ENCODE measurements at regions not wholly inside any gene's neighbourhood (a gene's known extent, or its start where the extent isn't known, plus 50 kb on each side); places are given as distances from the start of the nearest gene placed in this dataset.

DNA sequence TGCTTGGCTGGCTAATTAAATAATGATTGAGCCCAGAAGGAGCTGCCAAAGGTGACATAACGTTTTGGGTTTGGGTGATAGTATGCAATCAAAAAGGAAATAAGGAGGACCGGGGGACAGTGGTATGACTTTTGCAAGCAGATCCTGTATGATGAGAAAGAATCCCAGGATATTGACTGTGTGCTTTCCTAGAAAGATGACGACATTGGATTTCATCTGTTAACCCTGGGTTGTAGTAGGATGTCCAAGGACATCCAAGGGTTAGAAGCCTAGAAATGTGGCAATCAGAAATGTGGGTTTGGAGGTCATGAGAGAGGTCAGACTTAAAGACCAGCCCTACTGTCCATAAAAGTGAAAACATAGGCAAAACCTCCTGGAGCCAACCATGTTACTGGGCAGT lies 50.3 kb upstream of the HMHB1 start:
- DNase-seq = no peak

DNA sequence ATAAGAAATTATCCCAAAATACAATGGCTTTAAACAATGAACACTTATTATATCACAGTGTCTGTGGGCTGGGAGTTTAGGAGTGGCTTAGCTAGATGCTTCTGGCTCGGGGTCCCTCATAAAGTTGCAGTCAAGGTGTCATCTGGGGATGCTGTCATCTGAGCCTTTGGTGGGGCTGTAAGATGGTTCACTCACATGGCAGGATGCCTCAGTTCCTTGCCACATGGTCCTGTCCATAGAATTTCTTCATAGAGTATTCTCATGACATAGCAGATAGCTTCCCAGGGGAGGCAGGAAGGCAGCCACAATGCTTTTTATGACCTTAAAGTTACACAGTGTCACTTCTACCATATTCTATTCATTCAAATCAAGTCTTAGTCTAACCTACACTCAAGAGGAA lies 51.2 kb upstream of the HMHB1 start:
- no peak for DNase-seq

DNA sequence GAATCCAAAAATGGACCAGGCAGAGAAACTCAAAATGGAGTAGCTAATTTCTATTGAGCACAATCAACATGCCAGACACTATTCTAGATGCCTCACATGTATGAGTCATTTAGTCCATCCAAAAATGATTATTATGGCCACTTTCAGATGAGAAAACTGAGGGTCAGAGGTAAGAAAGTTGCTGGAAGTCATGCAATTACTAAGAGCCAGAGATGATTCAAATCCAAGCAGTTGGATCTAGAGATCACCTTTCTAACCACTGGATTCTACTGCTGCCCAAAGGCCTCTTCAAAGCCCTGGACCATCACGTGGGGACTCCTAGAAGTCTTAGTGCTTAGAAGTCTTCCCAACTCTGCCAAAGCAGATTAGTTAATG lies 51.8 kb upstream of the HMHB1 start:
- DNase-seq = no peak

DNA sequence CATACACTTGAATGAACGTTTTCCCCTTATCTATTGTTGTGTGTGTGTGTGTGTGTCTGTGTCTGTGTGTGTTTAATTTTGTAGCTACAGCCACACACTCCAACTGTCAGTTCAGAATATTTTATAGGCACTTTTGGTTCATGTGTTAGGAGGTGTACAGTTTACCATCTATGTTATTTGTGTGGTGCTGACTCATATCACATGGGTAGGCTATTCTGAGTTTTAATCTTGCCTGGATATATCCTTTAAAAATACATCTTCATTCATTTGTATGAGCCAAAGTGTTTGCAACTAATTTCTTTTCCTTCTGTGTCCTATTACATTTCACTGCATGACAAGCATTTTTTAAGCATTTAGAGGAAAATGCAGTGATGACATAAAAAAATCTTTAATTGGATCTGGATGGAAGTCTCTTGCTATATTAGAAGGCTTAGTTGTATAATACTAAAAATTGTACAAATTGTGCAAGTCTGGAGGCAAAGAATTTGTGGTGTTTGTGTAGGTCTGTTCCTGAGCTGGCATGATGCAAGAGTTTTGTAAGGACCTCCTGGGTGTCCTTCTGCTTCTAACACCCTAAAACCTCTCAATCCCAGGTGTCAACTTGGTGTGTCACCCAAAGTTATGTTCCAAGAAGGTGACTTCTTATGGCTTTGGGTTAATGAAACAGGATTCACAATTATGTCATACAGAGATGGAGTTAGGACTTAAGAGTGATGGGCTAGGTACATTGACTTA lies 52.4 kb upstream of the HMHB1 start:
- no peak for DNase-seq

DNA sequence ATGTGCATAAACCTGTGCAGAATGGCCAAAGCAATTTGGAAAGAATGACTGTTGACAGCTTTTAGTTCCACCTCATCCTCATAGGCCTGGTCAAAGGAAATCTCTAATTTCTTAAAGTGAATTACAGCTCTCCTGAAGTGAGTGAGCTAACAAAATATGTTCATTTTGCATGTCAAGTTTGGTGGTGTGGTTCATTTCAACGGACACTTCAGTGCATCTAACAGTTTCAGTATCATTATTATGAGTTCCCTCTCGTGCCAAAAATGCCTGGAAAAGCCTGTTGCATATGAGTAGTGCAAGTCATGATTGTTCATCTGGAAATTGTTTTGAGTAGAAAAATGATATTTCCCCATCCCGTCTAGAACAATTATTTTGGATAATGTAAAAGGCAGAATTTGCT lies 53.2 kb upstream of the HMHB1 start:
- no peak for DNase-seq

DNA sequence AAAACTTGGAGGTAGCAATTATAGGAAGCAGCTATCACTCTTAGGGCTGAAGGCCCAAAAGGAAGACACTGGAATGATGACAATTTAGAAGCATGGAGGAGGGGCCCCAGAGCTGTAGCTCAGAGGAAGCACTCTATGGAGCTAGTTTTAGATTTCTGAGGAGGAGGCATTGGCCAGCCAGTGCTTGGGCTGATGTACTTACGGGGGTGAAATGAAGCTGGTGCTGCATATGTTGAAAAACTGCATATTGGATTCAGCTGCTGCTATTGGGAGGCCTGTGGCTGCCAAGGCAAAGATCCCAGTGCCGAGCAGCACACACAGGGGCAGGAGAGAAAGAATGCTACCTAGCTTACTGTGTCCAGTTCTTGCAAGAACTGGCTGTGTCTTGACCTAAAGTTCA lies 53.9 kb upstream of the HMHB1 start:
- DNase-seq = no peak

DNA sequence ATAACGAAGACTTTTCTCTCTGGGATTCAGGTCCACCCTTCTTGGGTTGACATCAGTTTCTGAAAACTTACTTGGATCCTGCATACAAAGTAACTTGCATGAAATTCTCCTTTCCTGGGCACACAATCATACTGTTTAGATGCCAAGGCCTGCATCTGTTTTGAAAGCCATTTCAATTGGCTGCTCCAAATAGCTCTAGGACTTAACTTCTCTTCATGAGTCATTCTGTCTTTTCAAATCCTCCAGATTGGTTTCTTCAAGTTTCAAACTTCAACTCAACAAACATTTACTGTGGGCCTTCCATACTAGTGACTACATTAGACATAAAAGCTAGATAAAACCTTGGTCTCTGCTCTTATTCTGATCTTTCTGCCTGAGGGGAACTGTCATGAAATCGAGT lies 54.8 kb upstream of the HMHB1 start:
- DNase-seq = no peak

DNA sequence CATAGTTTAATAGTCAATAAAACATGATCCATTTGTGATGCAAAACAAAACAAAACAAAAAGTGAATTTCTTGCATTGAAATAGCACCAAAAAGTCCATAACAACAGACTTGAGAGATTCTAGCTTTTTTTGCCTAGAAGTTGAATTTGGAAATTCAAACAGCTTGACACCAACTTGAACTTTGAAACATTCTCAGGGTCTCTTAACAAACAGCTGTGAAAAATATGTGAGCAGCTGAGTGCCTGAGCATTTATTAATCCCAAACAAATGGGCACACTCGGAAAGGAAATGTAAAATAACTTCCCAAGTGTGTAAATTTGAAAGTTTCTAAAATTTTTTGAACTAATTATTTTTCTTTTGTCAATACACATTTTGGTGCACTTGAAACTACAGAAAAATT lies 56.0 kb upstream of the HMHB1 start:
- no peak for DNase-seq

DNA sequence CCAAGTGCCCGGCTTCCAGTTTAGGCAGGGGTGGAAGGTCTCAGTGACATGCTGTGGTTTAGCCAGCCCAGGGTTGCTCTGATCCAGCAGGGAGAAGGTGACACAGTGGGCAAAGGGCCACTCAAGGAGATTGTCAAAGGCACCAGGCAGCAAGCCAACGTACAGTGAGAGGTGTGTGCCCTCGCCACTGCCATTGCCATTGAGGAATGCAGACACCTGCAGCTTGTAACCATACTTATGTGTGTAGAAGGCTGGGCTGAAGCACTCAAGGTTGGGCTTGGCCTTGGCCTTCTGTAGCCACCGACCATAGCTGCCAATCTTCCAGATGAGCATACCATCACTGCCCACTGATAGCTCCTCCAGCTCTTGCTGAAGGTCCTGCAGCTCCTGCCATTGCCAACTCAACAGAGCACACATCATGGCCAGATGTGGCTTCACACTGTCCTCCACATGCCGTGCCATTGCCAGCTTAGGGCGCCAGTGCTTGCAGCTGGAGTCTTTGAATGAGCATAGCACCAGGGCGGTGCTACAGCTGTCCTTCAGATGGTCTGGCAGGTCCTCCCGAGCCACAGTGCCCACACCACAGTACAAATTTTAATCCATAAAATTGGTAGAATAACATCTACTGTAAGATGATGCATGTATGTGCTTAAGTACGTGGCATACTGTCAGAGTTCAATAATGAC lies 59.7 kb upstream of the HMHB1 start:
- no peak for DNase-seq

DNA sequence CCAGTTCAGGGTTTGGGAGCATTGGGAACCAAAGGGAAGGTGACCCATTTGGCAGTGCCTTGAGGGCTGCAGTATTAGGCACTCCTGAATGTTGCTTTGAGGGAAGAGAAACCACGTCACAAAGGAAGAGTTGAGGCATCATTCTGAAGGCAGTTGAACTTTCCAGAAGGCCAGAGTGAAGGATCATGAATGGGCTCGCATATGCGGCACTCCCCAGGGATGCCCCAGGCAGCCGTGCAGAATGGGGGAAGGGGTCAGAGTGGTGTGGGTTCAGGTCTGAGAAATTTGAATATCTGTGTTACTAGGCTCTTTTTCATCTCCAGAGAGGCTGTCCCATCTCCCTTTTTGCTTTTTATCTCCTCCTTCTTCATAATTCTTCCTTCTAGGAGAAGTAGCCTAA lies 60.6 kb upstream of the HMHB1 start:
- DNase-seq = no peak

DNA sequence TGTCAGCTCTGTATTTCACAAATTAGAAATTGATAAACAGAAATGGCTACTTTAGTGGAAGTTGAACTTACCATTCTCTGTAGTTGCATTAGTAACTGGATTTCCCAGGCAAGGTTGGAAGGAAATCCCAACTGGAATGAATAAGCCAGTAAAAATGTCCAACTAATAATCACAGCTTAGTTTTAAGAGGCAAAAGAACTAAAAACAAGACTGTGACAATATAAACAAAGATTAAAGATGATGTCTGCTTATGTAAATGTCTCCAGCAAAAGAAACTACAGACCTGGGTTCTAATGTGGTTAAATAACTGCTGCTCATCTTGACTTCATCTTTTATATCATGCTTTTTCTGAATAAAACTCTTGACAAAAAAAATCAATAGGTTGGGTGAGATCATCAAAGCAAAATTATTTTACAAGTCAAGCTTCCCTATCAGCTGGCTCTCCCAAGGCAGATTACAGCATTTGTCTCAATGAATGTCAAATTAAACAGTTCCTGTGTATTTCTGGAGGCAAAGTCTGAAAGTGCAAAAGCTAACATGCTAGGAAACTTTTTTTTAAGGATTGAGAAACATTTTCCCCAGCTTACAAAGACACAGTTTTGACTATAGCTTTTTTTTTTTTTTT lies 62.3 kb upstream of the HMHB1 start:
- DNase-seq = no peak

DNA sequence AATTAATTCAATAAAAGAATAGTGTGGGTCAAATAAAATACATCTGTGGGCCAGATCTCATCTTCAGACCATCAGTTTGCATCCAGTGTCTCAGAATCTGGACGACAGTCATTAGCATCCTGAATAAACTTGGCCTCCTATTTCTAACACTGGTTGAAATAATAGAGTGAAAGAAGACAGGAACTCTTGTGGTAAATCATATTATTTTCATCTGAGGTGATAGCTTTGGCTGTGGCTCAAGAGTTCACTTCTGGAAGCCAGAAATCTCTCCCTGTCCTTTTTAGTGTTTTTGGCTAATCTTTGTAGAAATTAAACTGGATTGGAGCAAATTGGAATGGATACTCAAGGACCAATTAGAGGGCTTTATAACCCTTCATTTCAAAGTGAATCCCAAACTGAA lies 63.4 kb upstream of the HMHB1 start:
- no peak for DNase-seq

DNA sequence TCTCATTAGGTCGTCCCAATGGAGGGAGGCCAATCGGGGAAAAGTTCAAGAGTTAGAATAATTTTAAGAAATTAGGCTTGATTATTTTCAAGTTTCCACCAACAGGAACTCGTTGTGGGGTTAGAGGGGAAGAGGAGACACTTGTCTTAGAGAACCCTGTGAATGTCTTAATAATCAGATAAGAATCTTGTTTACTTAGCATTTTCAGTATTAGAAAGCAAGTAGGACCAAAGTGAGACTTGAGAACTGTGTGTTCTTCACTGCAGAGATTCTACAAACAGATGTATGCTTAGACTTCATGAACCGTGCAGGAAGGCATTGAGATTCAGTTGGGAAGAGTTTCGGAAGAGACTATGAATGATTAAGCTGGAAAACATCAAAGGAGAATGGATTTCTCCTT lies 69.0 kb upstream of the HMHB1 start:
- DNase-seq = no peak

DNA sequence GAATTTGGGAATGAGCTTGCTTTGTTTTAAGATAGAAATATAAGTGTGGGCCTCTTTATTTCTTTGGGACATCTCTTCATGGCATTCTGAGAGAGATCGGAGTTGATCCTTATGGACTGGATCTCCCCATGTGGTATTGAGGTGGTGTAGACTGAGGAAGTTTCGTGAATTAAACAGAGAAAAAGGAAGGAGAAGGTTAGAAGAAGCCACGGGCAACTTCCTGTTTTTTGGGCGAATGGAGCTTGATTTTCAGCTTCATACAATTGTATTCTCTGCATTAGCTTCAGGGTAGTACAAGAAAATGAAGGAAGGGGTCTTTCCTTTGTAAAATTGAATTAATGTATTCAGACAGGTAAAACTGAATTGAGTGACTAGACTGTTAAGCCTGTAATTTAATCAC lies 70.5 kb upstream of the HMHB1 start:
- DNase-seq = no peak

DNA sequence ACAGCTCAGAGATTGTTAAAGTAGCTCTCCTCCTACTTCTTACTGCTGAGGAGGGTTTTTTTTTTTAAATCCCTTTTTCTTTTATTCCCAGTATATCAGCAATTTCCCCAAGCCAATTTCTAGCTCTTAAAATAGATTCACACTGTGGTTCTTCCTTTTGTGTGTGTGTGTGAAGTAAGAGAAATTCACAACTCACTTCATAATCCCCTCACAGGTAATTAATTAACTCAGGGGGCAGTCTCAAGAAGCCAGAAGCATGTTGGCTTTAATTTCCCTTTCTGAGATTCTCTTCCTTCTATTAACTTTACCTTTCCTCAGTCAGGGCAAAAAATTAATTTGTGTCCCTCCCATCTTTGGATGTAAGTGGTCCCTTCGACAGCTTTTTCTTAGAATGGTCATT lies 71.0 kb upstream of the HMHB1 start:
- DNase-seq = no peak

DNA sequence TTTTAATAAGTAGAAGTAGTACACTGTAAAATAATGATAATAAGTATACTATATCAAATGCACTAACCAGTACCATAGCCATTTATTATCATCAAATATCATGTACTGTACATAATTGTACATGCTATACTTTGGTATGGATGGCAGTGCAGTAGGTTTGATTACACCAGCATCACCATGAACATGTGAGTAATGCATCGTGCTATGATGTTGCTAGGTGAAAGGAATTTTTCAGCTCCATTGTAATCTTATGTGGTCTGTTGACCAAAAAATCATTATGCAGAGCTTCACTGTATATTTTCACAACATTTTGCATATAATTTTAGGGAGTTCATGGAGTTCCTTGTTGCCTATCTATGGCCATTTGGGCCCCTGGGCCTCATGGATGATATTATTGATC lies 72.2 kb upstream of the HMHB1 start:
- no peak for DNase-seq

DNA sequence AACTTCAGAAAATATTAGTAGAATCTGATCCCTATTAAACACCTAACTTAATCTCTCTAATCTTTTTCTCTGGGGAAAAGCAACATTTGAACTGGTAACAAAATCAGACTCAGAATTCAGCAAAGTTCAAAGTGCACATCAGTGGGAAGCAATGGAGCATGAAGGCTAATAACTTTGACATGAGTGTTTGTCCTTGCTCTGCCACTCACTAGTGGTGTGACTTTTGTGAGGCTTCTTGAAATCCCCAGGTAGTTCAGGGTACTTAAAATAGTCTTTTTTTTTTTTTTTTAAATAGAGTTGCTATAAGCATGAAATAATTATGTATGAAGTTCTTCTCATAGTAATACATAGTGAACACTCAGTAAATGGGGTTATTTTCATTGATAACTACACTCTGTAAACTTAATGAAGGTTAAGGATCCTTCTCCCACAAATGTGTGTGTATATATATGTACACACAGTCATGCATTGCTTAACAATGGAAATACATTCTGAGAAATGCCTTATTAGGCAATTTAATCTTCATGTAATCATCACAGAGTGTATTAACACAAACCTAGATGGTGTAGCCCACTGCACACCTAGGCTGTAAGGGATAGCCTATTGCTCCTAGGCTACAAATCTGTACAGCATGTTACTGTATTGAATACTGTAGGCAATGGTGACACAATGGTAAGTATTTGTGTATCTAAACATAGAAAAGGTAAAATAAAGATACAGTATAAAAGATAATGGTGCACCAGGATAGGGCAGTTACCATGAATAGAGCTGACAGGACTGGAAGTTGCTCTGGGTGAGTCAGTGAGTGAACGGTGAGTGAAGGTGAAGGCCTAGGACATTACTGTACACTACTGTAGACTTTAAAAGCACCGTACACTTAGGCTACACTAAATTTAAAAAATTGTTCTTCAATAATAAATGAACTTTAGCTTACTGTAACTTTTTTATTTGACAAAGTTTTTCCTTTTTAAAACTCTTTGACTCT lies 73.3 kb upstream of the HMHB1 start:
- no peak for DNase-seq

DNA sequence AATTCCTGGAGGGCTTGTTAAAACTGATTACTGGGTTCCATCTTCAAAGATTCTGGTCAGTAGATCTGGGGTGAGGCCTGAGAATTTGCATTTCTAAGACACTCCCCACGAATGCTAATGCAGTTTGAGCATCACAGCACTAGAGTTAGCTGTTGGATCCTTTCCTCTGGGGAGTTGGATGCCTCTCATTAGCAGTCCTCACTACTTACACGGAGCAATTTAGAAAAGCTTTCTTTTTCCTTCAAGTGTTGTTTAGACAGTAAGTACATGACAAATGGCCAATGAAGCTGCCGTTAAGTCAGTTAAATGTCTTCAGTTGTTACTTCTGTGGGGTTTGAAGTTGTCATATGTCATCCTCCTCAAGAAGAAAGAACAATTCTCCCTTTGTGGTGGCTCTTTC lies 74.9 kb upstream of the HMHB1 start:
- DNase-seq = no peak

DNA sequence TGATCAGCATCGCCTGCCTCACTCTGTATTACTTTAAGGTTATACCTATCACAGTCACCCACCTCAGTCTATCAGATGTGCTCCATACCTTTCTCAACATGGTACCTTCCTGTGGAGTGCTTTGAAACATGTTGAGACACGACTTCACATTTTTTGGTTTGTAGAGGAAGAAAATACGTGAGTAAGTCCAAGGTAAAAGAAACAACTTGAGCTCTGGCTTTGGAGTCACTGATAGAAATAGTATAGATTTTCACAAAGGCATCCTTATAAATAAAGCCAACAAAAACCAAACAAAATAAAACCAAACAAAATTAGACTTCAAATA lies 77.5 kb upstream of the HMHB1 start:
- no peak for DNase-seq

DNA sequence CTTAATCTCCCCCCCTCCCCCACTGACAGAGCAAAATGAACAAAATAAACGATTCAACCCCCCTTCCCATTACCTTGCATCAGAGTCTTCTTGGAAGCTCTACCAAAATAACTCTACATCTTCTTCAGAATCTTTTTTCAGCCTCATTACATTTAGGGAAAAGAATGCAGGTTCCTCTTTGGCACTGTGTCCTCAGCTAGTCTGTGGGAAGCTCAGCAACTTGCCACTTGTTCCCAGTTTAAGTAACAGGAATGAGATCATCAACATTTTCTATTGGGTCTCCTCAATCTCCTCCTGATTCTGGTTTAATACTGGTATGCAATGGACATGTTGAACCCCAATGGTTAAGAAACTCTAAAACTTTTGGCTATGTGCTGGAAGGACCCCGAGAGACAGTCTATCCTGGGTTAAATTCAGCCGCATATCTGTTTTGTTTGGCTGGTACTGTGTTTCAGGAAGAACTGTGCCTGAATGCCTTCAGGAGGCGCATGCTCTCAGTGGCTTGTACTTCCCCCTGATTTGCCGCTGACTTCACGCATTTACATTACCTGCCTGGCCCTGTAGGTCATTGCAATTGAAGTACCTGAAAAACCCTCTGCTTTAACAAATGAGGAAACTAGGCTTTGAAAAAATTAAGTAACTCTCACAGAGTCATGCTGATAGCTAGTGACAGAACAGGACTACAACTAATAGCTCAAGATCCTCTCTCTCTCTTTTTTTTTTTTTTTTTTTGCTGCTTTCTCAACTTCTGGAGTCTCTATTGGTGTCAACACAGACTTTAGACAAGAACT lies 78.1 kb upstream of the HMHB1 start:
- DNase-seq = no peak

DNA sequence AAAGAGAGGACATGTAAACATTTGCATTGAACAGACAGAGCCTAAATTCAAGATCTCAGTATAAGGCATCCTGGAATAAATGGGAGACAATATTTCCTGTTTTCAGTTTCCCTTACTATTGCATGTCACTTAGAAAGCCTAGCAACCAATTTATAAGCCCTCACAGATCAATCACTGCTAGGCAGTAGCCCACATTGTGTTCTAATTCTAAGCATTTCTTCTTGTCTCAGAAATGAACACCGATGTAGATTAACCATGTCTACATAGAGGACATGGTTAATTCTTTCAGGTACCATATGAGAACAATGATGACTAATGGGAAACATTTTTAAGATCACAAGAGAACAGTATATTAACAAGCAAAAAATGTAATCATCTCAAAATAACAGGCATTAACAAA lies 79.6 kb upstream of the HMHB1 start:
- no peak for DNase-seq

DNA sequence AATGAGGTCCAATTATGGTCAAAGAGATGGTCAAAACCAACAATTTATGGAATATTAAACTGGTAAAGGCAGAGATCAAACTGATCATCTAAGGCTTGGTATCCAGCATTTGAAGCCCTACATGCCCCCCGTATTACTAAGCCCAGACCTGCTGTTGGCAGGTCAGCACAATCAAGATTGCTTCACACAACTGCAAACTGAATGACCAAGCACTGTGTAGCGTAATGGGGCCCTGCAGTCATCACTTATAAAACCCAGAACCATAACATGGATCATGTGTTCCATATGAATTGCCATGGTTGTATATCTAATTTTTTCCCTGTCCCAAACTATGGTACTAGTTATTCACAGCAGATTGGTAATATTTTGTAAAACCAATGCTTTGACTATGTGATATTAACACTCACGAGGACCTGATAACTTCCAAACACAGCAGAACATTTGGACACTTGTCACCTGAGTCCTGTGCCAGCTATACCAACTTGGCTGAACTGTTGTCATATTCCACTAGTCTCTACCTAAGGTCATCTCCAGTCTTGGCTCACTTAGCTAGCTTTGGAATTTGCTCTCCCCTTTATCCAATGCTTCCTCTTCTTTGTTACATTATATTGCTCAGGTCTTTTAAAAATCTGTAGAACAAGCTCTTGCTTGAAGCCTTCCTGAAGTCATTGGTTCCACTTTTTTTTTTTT lies 81.7 kb upstream of the HMHB1 start:
- no peak for DNase-seq
